NCI-H748 (cell line): ENCODE measurements at regions not wholly inside any gene's neighbourhood (a gene's known extent, or its start where the extent isn't known, plus 50 kb on each side); places are given as distances from the start of the nearest gene placed in this dataset.

Source experiments
- DNase-seq: peaks from one replicate; lab custom pipeline; 2025; ENCODE audit not compliant: unreplicated experiment; lab: John Stamatoyannopoulos, UW

GRCh38 chr5:74576941-74577456 is 63.5 kb downstream of the ENC1 start:
- peak; percentile 83 for DNase-seq

DNA sequence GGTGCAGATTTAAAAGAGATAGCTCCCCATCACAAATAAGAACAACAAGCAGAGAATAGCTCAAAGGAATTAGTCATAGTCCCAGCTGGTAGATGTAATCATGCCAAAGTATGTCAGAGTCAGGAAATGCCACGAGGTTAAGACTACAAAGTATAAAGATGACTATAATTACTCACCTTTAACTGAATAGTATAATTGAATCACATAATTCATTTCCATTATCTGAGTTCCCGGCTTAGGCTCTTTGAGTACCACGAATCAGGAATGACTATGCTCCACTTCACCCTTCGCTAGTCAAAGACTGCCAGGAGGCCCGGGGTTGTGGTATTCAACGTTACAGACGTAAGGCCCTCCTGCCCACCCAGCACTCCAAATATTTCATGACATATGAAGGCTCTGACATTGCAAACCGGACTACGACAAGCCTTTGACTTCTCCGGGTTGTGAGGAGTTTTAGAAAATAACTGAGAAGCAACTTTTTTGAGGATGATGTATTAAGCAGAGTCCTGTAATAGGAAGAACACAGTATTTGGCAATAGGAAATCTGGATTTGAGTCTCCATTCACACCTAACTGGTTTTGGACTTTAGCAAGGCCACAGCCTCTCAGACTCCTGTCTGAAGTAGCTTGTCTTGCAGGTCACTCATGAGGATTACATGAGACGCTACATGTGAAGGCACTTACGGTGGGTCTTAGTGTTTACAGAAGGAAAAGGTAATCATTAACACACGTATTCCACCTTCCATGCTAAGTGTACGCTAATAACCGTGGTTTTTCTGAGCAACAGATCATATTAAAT is 64.6 kb downstream of the ENC1 start:
- peak; percentile 16 for DNase-seq

- no peak for DNase-seq
Measured at GRCh38 chr5:74570250-74570649, 70.3 kb downstream of the ENC1 start.

DNA sequence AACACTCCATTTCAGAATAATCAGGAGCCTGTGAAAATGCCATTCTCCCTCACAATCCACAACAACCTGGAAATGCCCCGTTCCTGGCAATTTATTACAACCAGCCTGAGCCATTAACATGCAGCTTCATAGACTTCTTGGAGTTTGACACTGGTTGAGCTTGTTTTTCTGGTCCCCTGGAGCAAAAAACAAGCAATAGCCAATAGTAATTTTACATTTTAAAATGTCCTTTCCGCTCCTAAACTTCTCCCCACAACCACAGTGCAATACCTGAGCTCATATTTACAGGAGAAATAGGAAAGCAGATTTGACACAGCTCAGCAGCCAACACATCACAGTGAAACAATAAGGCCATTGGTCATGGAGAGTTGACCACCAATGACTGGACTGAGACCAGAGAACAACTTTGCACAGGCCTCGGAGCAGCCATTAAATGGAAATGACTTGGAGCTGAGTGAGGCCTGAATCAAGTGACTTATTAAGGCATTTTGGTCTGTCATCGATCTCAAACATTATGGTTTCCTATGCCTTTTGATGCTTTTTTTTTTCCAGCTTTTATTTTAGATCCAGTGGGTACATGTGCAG is 73.0 kb downstream of the ENC1 start:
- peak; percentile 5 for DNase-seq

DNA sequence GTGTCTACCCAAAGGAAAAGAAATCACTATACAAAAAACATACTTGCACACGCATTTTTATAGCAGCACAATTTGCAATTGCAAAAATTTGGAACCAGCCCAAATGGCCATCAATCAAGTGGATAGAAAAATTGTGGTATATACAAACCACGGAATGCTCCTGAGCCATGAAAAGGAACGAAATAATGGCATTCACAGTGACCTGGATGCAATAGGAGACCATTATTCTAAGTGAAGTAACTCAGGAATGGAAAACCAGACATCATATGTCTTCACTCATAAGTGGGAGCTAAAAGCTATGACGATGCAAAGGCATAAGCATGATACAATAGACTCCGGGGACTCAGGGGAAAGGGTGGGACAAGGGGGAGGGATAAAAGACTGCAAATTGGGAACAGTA is 78.4 kb downstream of the ENC1 start:
- DNase-seq, result no peak

DNA sequence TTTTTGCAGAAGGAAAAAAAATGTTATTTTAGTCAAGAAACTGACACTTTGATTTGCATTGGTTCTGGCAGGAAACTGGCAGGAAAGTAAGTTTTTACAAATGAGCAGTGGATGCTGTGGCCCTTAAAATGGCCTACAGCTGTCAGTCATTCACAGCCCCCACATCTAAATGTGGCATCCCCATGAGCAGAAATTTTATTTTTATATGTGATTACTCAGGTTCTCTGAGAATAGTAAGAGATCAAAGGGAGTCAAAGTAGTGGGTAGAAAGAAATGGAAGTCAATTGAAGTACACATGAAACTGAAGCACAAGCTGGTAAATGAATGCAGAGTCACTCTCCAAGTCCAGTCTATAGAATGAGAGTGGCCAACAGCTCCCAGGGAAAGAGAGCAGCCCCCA is 80.3 kb downstream of the ENC1 start:
- DNase-seq, result no peak

GRCh38 chr5:74556631-74557595 is 83.6 kb downstream of the ENC1 start:
- no peak for DNase-seq

- DNase-seq, result no peak
Measured at GRCh38 chr5:74556006-74556405, 84.5 kb downstream of the ENC1 start.

- no peak for DNase-seq
Measured at GRCh38 chr5:74552101-74552500, 88.4 kb downstream of the ENC1 start.

DNA sequence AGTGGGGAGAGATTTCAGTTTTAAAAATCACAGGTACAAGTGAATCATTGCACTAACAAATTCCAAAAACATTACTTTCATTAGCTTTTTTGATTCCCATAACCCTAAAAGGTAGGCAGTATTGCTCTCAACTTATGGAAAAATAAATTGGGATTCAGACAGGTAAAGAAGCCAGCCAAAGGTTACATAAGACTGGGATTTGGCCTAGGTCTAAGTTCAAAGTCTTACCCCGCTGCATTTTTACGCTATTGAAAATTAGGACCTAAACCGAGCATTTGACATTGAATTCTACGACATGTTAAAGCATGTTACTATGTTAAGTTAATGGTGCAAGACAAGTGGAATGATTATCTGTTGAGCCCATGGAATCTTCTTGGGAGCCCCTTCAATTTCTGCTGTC is 89.6 kb downstream of the ENC1 start:
- DNase-seq, result no peak

DNA sequence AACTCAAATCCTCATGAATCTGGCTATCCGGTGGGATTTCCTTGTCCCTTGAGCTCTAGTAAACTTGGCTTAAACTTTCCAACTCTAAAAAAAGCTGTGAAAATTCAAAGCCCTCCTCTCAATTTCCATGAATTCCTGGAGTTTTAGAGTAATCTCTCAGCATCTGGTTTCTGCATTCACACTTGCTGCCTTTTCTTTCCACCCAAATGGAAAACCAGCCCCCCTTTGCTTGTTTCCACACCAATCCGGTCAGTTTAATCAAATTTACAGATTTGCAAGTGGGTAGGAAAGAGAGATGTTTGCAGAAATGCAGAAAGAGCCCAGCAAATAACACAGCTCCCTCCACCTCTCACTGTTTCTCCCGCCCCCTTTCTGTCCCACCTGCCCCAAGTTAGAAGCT is 91.1 kb downstream of the ENC1 start:
- no peak for DNase-seq

DNA sequence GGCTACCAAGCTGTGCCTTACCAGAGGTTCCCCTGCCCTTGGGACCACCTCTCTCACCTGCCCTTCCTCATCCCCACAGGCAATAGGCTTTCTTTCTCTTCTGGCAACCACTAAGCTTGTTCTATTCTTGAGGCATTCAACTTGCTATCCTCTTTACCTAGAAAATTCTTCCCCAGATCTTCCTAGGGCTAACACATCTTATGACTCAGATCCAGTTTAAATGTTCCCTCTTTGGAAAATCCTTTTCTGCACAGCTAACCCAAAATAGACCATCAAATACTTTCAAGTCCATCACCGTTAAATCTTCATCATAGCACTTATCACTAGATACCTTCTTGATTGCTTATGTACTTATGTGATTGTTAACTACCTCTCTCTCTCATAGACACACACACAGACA is 93.7 kb downstream of the ENC1 start:
- DNase-seq, result no peak

DNA sequence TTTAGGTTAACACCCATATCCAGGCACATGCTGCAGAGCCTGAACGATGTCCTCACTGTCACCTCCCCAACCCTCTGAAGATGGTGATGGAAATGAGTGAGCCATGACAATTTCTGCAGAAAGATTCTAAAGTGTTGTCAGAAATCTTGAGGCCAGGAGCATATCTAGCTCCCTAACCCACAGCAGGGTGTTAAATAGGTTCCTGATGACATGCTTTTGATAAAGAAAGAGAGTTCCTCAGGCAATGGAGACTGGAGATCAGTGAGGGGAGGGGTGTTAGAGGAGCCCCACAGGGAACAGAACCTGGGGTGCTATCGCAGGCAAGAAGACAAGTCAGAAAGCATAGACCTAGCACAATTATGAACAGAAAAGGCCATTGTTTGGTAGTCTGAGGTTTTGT is 95.7 kb downstream of the ENC1 start:
- no peak for DNase-seq

GRCh38 chr5:74543162-74543995 is 97.1 kb downstream of the ENC1 start:
- peak; percentile 18 for DNase-seq

- no peak for DNase-seq
Measured at GRCh38 chr5:74542482-74542881, 98.0 kb downstream of the ENC1 start.

- no peak for DNase-seq
Measured at GRCh38 chr5:74541381-74541781, 99.1 kb downstream of the ENC1 start.

DNA sequence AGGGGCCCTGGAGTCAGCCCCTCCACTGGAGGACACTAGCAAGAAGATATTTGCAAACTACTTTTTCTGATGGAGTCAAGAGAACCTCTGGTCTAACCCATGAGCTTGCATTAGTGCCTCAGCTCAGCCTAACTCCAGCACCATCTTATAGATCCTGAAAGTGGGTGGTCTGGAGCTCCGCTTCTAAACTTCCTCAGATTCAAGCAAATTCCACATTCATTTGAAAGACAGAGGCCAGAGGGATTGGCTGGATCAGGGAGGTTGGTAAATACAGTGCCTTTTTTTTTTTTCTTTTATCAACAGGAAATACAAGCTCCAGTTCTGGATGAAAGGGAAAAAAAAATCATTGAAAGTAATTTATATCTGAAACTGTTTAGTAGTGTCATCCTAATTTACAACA is 99.9 kb downstream of the ENC1 start:
- DNase-seq, result no peak

GRCh38 chr5:74539986-74540385 is 100.5 kb downstream of the ENC1 start:
- no peak for DNase-seq

DNA sequence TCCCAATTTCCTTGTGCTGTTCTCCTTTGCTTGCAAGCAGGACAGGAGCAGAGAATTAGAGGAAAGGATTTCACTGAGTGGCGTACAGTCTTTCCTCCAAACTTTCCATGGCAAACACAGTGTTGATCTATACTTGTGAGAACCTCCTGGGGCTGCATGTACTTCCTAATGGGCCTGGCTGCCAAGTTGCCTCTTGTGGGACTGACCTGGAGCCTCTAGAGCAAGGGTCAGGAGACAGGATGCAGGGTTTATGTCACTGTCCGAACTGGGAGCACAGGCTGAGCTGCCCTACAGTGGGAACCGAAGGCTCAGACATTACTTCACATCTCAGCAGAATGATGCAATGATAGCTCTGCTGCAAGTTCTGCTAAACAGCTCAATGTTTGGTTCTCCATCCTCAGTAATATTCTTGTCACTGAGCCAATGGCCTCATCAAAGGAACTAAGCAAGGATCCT is 102.3 kb downstream of the ENC1 start:
- DNase-seq, result no peak

- no peak for DNase-seq
Measured at GRCh38 chr5:74536658-74537057, 103.9 kb downstream of the ENC1 start.

- no peak for DNase-seq
Measured at GRCh38 chr5:74535926-74536325, 104.6 kb downstream of the ENC1 start.
